ENCODE measurements at regions not wholly inside any gene's neighbourhood (a gene's known extent, or its start where the extent isn't known, plus 50 kb on each side); places are given as distances from the start of the nearest gene placed in this dataset.
A peak's percentile ranks its signal among the peaks of the same experiment; 100 is the strongest.

DNA sequence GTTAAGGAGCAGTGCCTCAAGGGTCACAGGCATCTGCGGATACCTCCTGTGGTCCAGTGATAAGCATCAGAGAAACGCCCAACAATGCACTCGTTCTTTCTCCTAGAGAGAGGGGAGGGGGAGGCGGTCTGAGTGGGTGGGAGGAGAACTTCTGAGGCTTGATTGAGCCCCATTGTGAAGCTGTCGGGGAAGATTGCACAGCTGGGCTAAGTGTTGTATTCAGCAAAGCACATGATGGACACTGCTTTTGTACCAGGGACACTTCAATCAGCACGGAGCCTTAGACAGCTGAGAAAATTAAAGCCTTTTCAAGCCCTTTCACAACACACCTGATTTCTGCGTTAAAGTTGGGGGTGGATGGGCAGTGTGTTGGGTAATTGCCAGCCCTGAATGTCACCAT lies 230.3 kb upstream of the GHITM start:
- TF ChIP-seq ZFX (IDR thresholded peaks at IDR 0.05; ENCODE audit: borderline replicate concordance), result no peak
- TF ChIP-seq, protein P1, sequence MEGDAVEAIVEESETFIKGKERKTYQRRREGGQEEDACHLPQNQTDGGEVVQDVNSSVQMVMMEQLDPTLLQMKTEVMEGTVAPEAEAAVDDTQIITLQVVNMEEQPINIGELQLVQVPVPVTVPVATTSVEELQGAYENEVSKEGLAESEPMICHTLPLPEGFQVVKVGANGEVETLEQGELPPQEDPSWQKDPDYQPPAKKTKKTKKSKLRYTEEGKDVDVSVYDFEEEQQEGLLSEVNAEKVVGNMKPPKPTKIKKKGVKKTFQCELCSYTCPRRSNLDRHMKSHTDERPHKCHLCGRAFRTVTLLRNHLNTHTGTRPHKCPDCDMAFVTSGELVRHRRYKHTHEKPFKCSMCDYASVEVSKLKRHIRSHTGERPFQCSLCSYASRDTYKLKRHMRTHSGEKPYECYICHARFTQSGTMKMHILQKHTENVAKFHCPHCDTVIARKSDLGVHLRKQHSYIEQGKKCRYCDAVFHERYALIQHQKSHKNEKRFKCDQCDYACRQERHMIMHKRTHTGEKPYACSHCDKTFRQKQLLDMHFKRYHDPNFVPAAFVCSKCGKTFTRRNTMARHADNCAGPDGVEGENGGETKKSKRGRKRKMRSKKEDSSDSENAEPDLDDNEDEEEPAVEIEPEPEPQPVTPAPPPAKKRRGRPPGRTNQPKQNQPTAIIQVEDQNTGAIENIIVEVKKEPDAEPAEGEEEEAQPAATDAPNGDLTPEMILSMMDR (IDR thresholded peaks at IDR 0.05), result no peak
- no peak overlapping the region for H3K27ac ChIP-seq

DNA sequence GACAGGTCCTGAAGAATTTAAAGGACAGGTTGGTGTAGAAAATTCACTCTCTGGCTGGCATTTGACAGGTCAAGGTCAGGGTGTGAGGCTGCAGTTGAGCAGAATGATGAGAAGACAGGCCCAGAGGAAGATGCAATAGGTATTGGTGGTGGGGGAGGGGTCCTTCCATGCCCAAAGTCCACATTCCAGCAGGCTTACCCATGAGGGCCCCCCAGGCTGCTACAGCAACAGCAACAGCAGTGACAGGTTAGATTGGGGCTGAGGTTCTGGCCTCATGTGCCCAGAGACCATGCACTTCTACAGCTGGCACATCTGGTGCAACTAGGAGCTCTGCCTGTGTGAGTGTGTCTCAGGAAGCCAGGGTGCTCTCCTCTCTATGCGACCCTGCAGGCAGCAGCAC lies 223.5 kb upstream of the GHITM start:
- TF ChIP-seq, protein P1 (IDR thresholded peaks at IDR 0.05), result no peak
- no peak for TF ChIP-seq ZFX (IDR thresholded peaks at IDR 0.05; ENCODE audit: borderline replicate concordance)
- no peak overlapping the region for H3K27ac ChIP-seq

DNA sequence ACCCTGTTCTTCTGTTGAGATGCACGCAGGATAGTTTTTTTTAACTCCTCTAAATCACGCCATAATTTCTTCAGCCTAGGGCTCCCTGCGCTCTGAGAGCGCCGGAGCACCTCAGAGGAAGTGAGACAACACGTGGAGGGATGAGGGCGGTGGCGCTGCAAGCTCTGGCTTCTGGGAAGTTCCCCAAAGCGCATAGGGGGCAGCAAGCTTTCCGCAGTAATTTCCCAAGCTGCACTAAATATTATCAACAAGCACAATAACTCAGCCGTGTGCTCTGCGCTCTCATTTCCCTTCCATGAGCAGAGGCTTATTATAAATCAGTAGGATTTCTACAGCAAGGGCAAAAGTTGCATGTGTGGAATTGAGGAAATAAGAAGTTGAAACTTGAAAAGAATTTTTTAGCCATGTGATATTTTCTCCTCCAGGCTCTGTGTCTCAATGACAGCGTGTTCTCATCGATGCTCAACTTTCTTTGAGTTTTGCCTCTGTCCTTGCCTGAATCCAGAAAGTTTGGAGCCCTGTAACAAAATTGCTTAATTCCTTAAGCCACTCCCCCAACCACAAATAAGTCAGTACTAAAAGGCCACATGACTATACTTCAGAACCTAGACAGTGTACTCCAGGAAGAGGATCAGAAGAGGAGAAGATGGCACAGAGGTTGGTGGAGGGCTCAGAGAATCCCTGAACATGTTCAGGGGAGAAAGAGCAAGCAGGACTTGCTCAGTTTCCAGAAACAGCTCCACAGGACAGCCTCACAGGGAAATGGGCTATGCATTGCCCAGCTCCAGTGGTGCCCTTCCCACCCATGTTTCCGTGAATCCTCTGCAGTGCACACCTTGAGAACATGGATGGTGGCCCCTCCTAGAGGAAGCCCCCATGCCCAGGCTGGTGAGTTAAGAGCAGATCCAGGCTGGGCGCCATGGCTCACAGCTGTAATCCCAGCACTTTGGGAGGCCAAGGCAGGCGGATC lies 221.5 kb upstream of the GHITM start:
- TF ChIP-seq, protein P1 (IDR thresholded peaks at IDR 0.05), result peak; percentile 68
- no peak for TF ChIP-seq ZFX (IDR thresholded peaks at IDR 0.05; ENCODE audit: borderline replicate concordance)
- no peak overlapping the region for H3K27ac ChIP-seq

DNA sequence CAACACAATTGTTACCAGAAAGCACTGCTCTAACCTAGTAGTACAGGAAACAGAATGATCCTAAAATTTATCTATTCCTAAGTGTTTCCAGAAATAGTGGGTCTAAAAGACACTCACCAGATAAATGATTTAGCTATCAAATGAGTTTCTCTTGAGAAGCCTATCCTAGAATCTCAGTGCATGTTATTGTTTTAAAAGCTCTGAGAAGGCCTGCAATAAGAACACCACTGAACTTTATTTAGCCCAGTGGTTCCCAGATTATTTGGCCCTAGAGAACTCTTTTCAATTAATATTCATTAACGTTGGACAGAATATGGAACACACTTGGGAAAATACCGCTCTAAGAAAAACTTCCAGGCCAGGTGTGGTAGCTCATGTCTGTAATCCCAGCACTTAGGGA lies 220.1 kb upstream of the GHITM start:
- no peak overlapping the region for H3K27ac ChIP-seq
- no peak for TF ChIP-seq ZFX (IDR thresholded peaks at IDR 0.05; ENCODE audit: borderline replicate concordance)
- TF ChIP-seq, protein P1 (IDR thresholded peaks at IDR 0.05), result no peak

DNA sequence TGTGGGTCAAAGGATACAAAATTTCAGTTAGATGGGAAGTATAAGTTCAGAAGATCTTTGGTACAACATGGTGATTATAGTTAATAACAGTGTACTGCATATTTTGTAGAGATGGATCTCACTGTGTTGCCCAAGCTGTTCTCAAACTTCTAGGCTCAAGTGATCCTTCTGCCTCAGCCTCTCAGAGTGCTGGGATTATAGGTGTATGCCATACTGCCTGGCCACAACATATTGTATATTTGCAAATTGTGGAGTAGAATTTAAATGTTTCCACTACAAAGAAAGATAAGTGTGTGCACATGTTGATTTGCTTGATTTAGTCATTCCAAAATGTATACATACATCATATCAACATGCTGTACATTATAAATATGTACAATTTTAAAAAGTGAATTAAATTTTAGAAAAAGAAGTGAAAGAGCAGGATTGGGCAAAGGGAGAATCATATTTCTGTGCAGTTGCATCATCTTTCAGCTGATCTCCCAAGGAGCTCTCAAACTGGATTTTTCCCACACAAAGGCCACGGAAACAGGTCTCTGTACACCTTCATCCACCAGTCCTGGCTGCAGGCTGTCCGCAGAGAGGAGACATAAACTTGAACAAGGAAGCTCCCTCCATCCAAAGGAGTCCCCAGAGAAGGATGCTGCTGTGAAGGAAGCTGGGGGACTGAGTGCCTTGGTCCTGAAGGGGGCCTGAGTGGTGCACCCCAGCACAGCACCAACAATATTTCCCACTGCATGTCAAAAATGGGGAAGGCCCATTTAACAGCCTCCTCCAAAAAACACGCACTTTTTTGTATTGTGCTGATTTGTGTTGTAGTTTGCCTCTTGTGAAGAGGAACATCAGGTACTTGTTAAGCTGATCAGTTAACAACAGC lies 217.1 kb upstream of the GHITM start:
- TF ChIP-seq, protein P1 (IDR thresholded peaks at IDR 0.05), result no peak
- TF ChIP-seq ZFX (IDR thresholded peaks at IDR 0.05; ENCODE audit: borderline replicate concordance), result no peak
- H3K27ac ChIP-seq, result no peak overlapping the region

DNA sequence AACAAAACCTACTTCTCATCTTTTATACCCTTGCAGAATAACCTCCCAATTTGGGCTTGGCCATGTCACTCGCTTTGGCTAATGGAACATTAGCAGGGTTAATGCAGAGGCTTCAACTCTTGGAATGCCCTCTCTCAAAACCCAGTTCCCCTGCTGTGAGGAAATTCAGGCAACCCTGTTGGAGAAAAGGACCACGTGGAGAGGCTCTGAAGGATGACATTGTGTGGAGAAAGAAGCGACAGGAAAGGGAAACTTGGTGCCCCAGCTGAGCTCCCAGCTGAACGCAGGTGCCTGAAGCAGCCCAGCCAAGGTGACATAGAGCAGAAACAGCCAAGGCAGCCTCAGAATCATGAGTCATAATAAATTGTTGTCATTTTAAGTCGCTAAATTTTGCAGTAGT lies 214.2 kb upstream of the GHITM start:
- no peak for TF ChIP-seq ZFX (IDR thresholded peaks at IDR 0.05; ENCODE audit: borderline replicate concordance)
- TF ChIP-seq, protein P1 (IDR thresholded peaks at IDR 0.05), result no peak
- no peak overlapping the region for H3K27ac ChIP-seq
